CD4-positive, alpha-beta T cell treated with Interleukin-12 subunit alpha and Interleukin-12 subunit beta, for 1 hour (primary cell): ENCODE measurements at regions not wholly inside any gene's neighbourhood (a gene's known extent, or its start where the extent isn't known, plus 50 kb on each side); places are given as distances from the start of the nearest gene placed in this dataset.

ENCODE experiments used
- DNase-seq: peaks from one replicate; pipeline ENCODE4 v3.0.0-alpha.2; 2020

DNA sequence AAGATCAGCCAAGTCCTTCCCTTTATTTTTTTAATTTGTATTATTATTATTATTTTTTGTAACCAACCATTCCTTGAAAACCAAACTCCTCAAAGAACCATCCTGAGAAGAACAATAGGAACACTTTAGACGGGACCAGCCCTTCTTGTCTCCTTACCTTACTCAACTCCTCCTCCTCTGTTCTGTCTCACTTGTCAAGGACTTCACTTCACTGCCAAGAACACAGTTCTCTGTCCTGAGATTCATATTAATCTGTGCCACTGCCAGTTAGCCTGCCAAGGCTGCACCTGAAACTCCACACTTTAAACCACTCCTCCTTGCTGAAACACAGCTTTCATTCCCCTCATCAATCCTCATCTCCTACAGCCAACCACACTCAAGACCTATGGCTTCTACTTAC, 73.8 kb upstream of the ATP1A1 start:
- DNase-seq, result no peak

DNA sequence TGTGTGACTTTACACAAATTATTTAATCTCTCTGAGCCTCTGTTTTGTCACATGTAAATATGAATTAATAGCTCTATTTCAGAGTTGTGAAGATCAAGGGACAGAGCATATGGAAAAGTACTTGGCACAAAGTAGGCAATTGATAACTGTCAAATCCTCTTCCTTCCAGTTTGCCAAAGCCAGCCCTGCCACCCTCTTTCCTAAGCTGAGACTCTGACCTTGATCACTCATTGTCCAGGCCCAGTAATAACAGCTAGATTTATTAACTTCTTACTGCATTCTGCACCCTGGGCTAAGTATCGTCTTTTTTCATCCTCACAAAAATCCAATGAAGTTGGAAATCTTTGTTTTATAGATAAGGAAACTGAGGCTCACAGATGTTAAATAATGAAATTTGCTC, 70.8 kb upstream of the ATP1A1 start:
- DNase-seq, result no peak

DNA sequence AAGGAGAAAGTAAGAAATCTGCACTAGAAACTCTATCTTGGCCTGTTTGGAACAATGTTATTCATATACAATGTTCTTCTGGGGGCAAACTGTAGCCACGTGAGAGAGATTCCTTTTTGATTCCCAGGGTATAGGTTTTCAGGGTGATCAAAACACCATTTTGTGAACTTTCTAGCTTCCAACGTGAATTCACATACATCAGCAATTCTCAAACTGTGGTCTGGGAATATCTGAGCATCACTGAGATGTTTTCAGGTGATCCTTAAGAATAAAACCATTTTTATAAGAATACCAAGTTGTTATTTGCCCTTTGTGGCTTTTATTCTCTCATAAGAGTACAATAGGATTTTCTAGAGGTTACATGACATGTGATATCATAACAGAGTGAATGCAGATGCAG, 66.9 kb upstream of the ATP1A1 start:
- no peak for DNase-seq

DNA sequence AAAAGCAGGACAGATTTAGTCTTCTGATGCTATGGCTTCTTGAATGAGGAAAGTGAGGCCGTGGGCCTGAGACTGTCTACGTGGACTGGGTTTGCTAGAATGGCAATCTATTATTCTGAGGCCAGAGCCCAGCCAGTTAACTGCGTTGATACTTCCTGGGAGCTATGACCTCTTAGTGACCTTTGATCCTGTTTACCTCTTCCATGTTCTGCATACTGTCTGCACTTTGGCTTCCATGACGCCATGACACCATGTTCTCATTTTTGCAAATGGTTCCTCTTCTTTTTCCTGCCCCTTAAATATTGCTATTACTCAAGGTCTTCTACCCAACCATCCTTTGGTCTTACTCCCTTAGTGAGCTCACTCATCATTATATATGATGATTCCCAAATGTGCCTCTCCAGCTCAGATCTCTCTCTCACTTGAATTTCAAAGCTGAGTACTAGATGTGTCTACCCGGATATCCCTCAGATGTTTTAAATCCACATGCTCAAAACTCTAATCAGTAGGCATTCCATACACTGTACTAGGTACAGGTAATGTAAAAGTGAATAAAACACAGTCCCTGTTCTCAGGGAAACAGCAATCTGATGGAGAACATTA, 66.1 kb upstream of the ATP1A1 start:
- no peak for DNase-seq

DNA sequence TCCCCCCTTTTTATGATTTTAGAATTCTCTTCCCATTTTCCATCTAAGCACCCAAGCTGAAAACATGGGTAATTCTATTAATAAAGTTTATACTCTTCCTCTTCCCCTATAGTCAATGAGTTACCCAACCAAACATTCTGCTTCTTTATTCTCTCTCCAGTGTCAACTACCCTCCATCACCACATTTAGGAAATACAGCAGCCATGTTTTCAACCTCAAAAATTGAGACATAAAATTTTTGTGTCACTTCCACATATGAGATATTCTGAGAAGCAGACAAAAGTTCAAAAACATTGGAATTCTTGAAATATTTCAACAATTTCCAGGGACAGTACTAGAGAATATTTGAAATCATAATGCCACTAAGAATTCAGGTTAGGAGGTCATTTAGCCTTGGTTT, 64.8 kb upstream of the ATP1A1 start:
- DNase-seq, result no peak

DNA sequence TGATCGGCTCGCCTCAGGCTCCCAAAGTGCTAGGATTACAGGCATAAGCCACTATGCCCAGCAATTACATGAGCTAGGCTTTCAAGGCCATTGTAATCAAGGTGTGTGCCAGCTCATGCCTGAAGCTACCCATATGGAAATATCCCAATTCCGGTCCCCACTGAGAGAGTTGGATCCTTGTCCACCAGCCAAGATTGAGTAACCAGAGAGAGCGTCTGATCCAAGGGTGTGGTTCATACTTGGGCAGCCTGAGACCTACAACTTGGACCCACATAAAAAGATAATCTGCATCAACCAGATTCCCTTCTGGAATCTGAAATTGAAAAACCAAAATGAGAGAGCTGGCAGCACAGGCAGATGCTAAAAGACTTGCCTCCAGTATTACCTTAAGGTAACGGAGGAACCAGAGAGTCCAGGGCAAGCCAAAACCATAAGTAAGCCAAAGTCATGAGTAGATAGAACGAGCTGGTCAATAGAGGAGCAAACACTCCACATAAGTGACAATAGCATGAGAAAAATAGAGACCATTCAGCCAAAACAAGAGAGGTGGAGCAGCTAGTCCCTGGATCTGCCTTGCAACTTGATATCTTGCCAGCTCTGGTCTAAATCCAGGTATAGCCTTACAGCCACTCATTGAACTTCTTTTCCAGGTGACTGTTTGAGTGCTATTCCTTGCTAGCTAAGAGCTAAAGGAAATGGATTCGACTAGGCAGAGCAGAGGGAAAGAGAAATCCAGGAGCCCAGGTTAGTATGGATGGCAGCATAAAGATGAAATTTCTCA, 63.8 kb upstream of the ATP1A1 start:
- no peak for DNase-seq

GRCh38 chr1:116310180-116310579, 62.9 kb upstream of the ATP1A1 start:
- DNase-seq, result no peak

DNA sequence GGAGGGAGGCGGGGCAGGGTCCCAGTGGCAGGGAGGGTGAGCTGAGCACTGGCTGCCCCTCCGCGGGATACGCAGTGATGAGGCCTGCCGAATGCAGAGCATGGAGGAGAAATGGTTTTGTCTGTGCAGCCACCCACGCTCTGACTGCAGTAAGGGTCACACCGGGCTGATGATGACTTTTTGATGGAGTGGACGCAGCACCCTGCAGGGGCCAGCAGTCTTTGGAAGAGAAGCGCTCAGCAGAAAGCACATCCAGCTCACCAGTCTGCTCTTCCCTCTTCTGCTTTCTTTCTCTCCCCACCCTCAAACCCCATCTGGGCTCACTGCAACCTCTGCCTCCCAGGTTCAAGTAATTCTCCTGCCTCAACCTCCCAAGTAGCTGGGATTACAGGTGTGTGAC, 61.9 kb upstream of the ATP1A1 start:
- DNase-seq, result no peak

DNA sequence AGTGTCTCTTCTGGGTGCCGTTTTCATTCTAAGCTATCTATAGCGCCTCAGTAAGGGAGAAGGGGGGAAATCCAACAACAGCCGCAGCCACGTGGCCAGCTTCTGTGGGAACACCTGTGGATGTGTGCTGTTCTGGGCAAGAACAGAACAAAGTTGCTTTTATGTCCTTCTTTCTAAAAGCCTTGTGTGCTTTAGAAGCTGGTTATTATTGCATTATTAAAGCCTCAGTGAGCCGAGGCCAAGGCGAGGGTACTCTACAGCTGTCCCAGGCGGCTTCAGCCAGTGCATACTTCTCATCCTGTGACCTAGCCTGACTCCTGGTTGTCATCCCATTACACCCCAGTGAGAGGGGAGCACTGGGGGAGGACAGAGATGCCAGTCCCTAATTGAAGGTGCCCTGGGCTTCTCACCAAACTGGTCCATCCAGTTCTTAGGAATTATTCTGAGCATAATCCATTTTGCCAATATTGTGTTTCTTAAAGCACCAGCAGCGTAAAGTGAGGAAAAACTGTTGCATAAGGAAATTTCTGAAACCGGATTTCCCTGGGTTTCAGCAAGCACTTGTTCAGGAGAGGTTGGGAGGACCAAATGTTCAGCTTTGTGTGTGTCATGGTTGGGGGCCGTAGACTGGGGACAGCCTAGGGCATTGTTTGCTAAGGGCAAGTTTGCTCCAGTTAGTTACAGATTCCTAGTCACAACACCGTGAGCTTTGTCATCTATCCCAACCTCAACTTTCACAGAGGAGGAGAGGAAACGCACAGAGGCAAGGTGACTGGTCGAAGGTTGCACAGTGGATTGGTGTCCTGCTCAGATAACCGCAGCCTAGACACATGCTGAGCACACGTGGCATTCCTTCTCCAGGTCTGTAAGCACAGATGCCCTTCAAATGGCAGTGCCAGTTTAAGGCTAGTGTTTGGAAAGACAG, 61.0 kb upstream of the ATP1A1 start:
- DNase-seq, result no peak

- no peak for DNase-seq
These were observed 60.4 kb upstream of the ATP1A1 start for GRCh38 chr1:116312681-116313069.

- no peak for DNase-seq
These were observed 59.3 kb upstream of the ATP1A1 start for GRCh38 chr1:116313776-116314175.

GRCh38 chr1:116314305-116314919, 58.6 kb upstream of the ATP1A1 start:
- no peak for DNase-seq

GRCh38 chr1:116316373-116316772, 56.7 kb upstream of the ATP1A1 start:
- DNase-seq, result no peak

GRCh38 chr1:116318897-116319296, 54.1 kb upstream of the ATP1A1 start:
- no peak for DNase-seq

DNA sequence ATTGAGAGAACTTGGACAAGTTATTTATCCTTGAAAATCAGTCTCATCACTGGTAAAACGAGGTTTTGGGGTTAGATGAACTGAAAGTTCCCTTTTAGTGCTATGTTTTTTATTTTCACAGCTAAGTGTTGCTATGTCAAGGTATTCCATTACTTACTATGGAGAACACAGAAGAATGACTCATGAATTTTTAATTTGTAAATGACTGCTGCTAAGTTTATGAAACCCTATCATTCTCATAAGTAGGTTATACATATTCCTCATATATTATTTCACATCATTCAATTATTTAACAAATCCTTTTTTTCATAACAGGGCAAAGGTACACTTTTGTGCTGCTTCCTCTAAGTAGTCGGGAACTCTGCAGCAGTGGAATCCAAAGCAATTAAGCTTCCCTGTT, 52.2 kb upstream of the ATP1A1 start:
- DNase-seq, result no peak

DNA sequence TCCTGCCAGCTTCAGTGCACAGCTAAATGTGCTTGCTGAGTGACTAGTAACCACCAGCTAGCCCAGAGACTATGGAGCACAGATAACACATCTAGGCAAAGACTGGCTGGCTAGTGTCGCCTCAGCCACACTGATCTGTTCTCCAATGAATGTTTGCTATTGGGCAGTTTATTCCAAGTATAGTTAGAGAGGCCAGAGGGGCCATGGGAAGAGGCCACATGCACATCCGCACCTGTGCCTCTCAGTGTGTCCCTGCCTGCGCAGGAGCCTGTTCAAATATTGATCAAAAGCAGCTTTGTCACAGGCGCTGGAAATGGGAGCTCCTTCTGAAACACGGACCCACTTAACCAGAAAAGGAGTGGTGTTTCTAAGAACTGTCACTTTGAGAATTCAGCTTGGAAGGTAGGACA, 51.3 kb upstream of the ATP1A1 start:
- no peak for DNase-seq

DNA sequence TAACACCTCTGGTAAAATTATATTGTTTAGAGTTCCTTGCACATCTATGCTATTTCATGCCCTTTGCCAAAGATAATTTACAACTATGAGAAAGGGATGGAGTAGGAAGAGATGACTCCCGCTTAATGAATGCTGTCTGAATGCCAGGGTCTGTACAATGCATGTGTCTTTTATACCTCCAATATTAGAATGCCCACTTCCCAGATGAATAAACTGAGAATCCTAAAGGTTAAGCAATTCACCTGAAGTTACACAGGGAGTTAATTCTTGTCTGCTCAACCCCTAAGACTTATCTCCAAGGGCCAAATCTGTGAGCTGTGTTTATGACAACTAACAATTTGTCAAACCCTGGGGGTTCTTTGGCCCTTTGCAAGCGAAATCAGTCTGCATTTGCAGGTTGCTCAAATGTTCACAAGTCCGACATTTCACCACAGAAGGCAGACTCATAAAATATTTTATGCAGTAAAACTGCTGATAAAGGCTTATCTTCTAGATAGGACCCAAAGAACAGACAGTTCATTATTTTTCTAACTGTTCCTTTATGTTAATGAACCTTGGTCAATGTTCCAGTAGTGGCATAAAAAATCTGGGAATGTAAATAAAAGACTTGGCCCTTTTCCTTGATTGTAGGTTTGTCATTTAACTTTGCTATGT, 50.2 kb upstream of the ATP1A1 start:
- no peak for DNase-seq
